PC-9 (cell line): ENCODE measurements at regions not wholly inside any gene's neighbourhood (a gene's known extent, or its start where the extent isn't known, plus 50 kb on each side); places are given as distances from the start of the nearest gene placed in this dataset.

Experiments used
- CTCF ChIP-seq: fragments of 200-600 bp; sonication (generic); conservative IDR thresholded peaks from 2 replicates; pipeline ENCODE4 v1.6.1; 2017; ENCODE audit warnings: mixed run types, antibody characterized with exemption, mild to moderate bottlenecking, moderate library complexity
- EZH2 ChIP-seq: fragments of 200-600 bp; sonication (generic); IDR thresholded peaks from 2 replicates; pipeline ENCODE4 v1.8.0; 2017; ENCODE audit warnings: antibody characterized with exemption, low read depth

GRCh38 chr3:162971715-162972114, 1475.1 kb downstream of the OTOL1 start:
- TF ChIP-seq CTCF = no peak
- no peak for TF ChIP-seq EZH2
